Transverse colon (tissue), 4 donors: ENCODE measurements at regions not wholly inside any gene's neighbourhood (a gene's known extent, or its start where the extent isn't known, plus 50 kb on each side); places are given as distances from the start of the nearest gene placed in this dataset.

ENCODE experiments used
- DNase-seq: peaks from one replicate; pipeline ENCODE4 v3.0.0-alpha.2; 2019
- H3K27ac ChIP-seq, 4 donors: fragments of 200-600 bp; sonication (generic); 2 replicates each; pipeline ENCODE4 v1.5.1; 2016 to 2018; ENCODE audit warnings: inconsistent platforms in 4 of 4
- H3K27me3 ChIP-seq: fragments of 200-600 bp; sonication (generic); 2 replicates; pipeline ENCODE4 v1.5.1; 2017; ENCODE audit warnings: inconsistent platforms
- H3K36me3 ChIP-seq, 4 donors: fragments of 200-600 bp; sonication (generic); 2 replicates each; pipeline ENCODE4 v1.5.1; 2017 to 2019; ENCODE audit warnings: inconsistent platforms in 4 of 4
- H3K4me1 ChIP-seq, 4 donors: fragments of 200-600 bp; sonication (generic); 2 replicates each; pipeline ENCODE4 v1.5.1; 2017 to 2020; ENCODE audit warnings: inconsistent platforms in 4 of 4
- H3K4me3 ChIP-seq, 4 donors: fragments of 200-600 bp; sonication (generic); 1 replicate in 1 of 4; 2 replicates in 3 of 4; pipeline versions ENCODE4 v1.5.1 to v1.6.1; 2017 to 2019; ENCODE audit warnings: inconsistent platforms in 4 of 4
- H3K9me3 ChIP-seq, 2 donors: fragments of 200-600 bp; sonication (generic); 2 replicates each; pipeline ENCODE4 v1.5.1; 2017 to 2019; ENCODE audit warnings: inconsistent platforms in 2 of 2
- EP300 ChIP-seq: sonication (generic); formaldehyde crosslinking; IDR thresholded peaks from one replicate; pipeline ENCODE4 v1.6.1; 2017; ENCODE audit warnings: antibody characterized with exemption, low read depth
- POLR2A ChIP-seq: fragments of 450-650 bp; IDR thresholded peaks from one replicate; pipeline ENCODE4 v1.6.1; 2016; ENCODE audit warnings: antibody characterized with exemption, mild to moderate bottlenecking, moderate library complexity
- POLR2AphosphoS5 ChIP-seq, 3 donors: sonication (generic); formaldehyde crosslinking; IDR thresholded peaks; one replicate each; pipeline ENCODE4 v1.6.1; 2016; ENCODE audit warnings: antibody characterized with exemption in 3 of 3
- WGBS, 2 donors: methylation state at CpG; one replicate each; pipeline ENCODE4 v1.1.5; 2018; ENCODE audit warnings: low coverage in 1 of 2; 5-methylcytosine and 5-hydroxymethylcytosine counted together
- in situ Hi-C, 4 donors: fragments of 200-750 bp; cut with MboI; loops; one replicate each; pipeline versions ENCODE4 v1.15.0 to v1.15.1; 2017; ENCODE audit warnings: low sequenced_read_pairs in 3 of 4, low pct_ligation_motif_present in 1 of 4, low pct_unique_long_range_greater_than_20kb in 1 of 4
- intact Hi-C: fragments of 100-400 bp; cut with DNase I; formaldehyde crosslinking; loops from one replicate; pipeline ENCODE4 v1.15.1; 2023; ENCODE audit warnings: low total_unique reads
- TF ChIP-seq, protein P1 (sequence below), 5 experiments: fragments of 200-600 bp in 3 of 5; fragments of 450-650 bp in 2 of 5; sonication (generic) in 3 of 5; IDR thresholded peaks; 1 replicate in 2 of 5; 2 replicates in 3 of 5; pipeline ENCODE4 v1.5.1; 2016 to 2017; ENCODE audit warnings: antibody characterized with exemption in 5 of 5, inconsistent platforms in 3 of 5, mild to moderate bottlenecking in 2 of 5, moderate library complexity in 1 of 5

- Histone ChIP-seq H3K4me3 (no peak overlapping the region), H3K9me3 (no peaks in the 10 kb centered on the region), H3K27me3 (peaks cover 26% of the 10 kb centered on the region), H3K4me1 (no peaks in the 10 kb centered on the region), H3K36me3 (no peaks in the 10 kb centered on the region), H3K27ac (no peak overlapping the region)
- in situ Hi-C loops (no loop called here), intact Hi-C loops (no loop called here)
- TF ChIP-seq POLR2AphosphoS5 (IDR thresholded peaks at IDR 0.05) (no peak), POLR2A (no peak)
- TF ChIP-seq, protein P1, sequence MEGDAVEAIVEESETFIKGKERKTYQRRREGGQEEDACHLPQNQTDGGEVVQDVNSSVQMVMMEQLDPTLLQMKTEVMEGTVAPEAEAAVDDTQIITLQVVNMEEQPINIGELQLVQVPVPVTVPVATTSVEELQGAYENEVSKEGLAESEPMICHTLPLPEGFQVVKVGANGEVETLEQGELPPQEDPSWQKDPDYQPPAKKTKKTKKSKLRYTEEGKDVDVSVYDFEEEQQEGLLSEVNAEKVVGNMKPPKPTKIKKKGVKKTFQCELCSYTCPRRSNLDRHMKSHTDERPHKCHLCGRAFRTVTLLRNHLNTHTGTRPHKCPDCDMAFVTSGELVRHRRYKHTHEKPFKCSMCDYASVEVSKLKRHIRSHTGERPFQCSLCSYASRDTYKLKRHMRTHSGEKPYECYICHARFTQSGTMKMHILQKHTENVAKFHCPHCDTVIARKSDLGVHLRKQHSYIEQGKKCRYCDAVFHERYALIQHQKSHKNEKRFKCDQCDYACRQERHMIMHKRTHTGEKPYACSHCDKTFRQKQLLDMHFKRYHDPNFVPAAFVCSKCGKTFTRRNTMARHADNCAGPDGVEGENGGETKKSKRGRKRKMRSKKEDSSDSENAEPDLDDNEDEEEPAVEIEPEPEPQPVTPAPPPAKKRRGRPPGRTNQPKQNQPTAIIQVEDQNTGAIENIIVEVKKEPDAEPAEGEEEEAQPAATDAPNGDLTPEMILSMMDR (IDR thresholded peaks at IDR 0.05): no peak
- DNase-seq: no peak
- 47 to 50% methylated on average over 1 of the region's 1 CpG for WGBS, 2 donors
Observed at GRCh38 chr20:51253280-51253679, 230.4 kb upstream of the KCNG1 start.

- TF ChIP-seq, protein P1 (IDR thresholded peaks at IDR 0.05): no peak
- no peak for TF ChIP-seq POLR2AphosphoS5 (IDR thresholded peaks at IDR 0.05)
- TF ChIP-seq EP300: no peak
- TF ChIP-seq POLR2A: no peak
- 58 to 76% methylated on average over 6 of the region's 6 CpGs for WGBS, 2 donors
- Histone ChIP-seq H3K4me1 (no peaks in the 10 kb centered on the region), H3K9me3 (no peaks in the 10 kb centered on the region), H3K4me3 (no peak overlapping the region), H3K27ac (no peak overlapping the region), H3K27me3 (peaks cover 21% of the 10 kb centered on the region), H3K36me3 (no peaks in the 10 kb centered on the region)
- no peak for DNase-seq
- in situ Hi-C loops (no loop called here), intact Hi-C loops (no loop called here)
Observed at GRCh38 chr20:51249781-51250180, 226.9 kb upstream of the KCNG1 start.

- no peak overlapping the region for H3K27ac ChIP-seq
- in situ Hi-C loops (no loop called here), intact Hi-C loops (no loop called here)
- H3K4me1 ChIP-seq: no peaks in the 10 kb centered on the region
- peaks cover 15% of the 10 kb centered on the region for H3K27me3 ChIP-seq
- no peaks in the 10 kb centered on the region for H3K9me3 ChIP-seq
- 53 to 80% methylated on average over 1 to 4 of the region's 4 CpGs for WGBS, 2 donors
- no peak for DNase-seq
- no peak for TF ChIP-seq POLR2AphosphoS5 (IDR thresholded peaks at IDR 0.05)
- no peak for TF ChIP-seq POLR2A
- TF ChIP-seq, protein P1 (IDR thresholded peaks at IDR 0.05): no peak
- TF ChIP-seq EP300: no peak
- H3K4me3 ChIP-seq: no peak overlapping the region
- H3K36me3 ChIP-seq: no peaks in the 10 kb centered on the region
Observed at GRCh38 chr20:51249215-51249614, 226.3 kb upstream of the KCNG1 start.

- 84 to 88% methylated on average over 10 of the region's 10 CpGs for WGBS, 2 donors
Observed at GRCh38 chr20:51244466-51244865, 221.6 kb upstream of the KCNG1 start.

More at GRCh38 chr20:51244466-51244865, 221.6 kb upstream of the KCNG1 start:
- Histone ChIP-seq H3K4me3 (no peak overlapping the region), H3K36me3 (no peaks in the 10 kb centered on the region), H3K27ac (no peak overlapping the region), H3K4me1 (no peaks in the 10 kb centered on the region), H3K9me3 (peaks cover 0 to 4% of the 10 kb centered on the region in 2 donors), H3K27me3 (no peaks in the 10 kb centered on the region)
- in situ Hi-C loops (no loop called here), intact Hi-C loops (no loop called here)
- TF ChIP-seq, protein P1 (IDR thresholded peaks at IDR 0.05): no peak
- TF ChIP-seq POLR2A (no peak), EP300 (no peak), POLR2AphosphoS5 (IDR thresholded peaks at IDR 0.05) (no peak)
- DNase-seq: no peak
